ENCODE measurements at regions not wholly inside any gene's neighbourhood (a gene's known extent, or its start where the extent isn't known, plus 50 kb on each side); places are given as distances from the start of the nearest gene placed in this dataset.

DNA sequence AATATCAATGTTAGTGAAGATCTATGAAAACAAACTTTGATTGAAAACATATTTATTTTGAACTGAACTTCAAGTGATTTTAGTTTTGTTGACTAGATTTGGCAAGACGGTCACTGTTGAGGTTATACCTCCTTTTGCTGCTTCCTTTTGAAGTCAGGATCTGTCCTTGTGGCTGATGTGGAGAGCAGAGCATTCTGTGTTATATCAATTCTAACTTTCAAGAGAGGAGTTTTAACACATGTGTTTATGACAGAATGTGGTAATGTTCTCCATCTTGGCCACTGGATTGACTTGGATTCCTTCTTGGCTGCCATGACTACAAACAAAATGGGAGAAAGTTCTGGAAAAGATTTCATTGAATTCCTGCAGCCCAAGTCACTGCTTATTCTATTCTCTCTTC, 104.0 kb upstream of the ACTBL2 start:
- no peak for TF ChIP-seq EZH2 (IDR thresholded peaks at IDR 0.05)
- no peak for TF ChIP-seq POLR2AphosphoS5 (IDR thresholded peaks at IDR 0.05; ENCODE audit: borderline replicate concordance, low read depth, low read length)

All from SK-N-MC (cell line).